HG03097 (cell line): ENCODE measurements at regions not wholly inside any gene's neighbourhood (a gene's known extent, or its start where the extent isn't known, plus 50 kb on each side); places are given as distances from the start of the nearest gene placed in this dataset.

ENCODE experiments used
- ATAC-seq: cut with Tn5 transposase; IDR thresholded peaks from one replicate; pipeline ENCODE4 v1.9.1; 2021; ENCODE audit not compliant: unreplicated experiment, low FRiP score

DNA sequence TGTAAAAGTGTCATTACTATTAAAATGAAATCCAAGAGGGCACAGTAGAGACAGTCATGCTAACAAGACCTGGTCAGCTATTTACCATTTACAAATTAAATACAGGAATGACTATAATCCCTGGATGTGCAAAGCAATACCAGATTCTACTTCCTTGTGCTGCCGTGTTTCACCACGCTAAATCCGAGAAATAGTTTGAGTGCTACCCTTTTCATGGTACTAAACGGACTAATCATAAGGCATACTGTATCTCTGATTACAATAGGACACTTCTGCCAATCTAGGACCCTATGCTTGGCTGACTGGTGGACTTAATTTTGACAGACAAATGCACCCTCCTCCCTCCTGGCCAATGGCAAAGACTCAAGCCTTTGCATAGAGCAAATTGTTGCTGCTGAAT lies 63.0 kb upstream of the NR2F2 start:
- no peak for ATAC-seq

- ATAC-seq: no peak
Observed at GRCh38 chr15:96268442-96269204, 61.9 kb upstream of the NR2F2 start.

GRCh38 chr15:96270581-96271172 lies 59.8 kb upstream of the NR2F2 start:
- no peak for ATAC-seq

- no peak for ATAC-seq
Observed at GRCh38 chr15:96272427-96272826, 58.1 kb upstream of the NR2F2 start.

GRCh38 chr15:96273317-96274086 lies 57.0 kb upstream of the NR2F2 start:
- no peak for ATAC-seq

DNA sequence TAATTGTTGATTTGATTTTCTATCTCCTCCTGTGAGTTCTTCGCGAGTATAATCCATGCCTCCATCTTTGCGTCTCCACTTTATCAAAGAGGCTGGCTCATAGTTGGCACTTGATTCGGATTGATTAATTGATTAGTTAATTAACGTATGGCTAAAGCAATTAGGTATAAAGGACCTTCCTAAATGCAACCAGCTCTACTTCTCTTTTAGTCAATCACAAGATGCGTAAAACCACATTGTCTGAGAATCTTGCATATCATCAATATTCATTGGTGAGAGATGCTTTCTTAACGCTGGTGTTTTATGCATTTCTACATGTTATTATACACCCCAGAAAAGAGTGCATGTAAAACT lies 56.4 kb upstream of the NR2F2 start:
- ATAC-seq: no peak

DNA sequence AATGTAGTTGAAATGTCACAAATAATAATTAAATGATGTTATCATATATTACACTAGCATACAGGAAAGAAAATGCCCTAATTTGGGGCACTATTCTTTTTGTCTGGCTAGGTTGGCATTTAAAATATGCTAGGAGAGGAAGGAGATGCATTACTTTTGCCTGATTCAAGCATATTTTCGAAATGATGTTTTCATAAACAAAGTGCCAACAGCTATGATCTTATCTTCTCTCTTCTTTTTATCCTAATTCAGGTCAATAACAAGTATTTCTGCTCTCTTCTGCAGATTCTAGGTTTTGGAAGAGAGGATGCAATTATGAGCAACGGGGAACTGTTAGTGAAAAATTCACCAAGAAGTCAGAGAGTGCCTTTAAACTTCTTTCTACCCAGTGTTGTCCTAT lies 55.8 kb upstream of the NR2F2 start:
- no peak for ATAC-seq

DNA sequence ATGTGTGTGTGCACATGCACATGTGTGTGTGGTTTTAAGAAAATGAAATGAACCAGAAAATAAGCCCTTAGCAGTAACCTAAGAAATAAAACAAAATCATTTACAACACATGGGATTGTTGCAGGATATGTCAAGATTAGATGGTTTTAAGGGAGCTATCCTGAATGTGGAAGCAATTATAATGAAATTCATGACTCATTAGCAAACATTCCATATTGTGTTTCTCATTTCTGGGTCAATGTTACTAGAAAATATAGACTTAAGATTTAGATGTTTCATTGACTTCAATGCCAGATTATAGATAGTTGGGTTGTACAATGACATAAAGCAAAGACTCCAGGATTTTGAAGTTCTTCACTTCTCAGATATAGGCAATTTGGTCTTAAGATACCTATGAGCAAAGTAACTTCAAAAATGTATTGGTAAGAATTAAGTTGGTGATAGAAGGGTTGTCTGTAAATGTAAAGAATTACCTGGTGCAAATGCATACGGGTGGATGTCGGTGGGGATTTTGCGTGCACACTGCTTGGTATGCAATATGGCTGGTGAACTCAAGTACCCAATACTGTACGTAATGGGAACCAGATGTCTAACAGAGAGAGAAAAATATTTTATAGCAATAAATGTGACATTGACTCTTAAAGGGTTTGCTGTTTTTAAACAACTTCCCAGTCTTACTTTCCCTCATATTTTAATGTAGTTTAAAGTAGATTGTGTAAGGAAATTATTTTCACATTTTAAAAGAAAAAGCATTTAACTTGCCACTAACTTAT lies 53.9 kb upstream of the NR2F2 start:
- ATAC-seq: no peak
